GM18519 (cell line): ENCODE measurements at regions not wholly inside any gene's neighbourhood (a gene's known extent, or its start where the extent isn't known, plus 50 kb on each side); places are given as distances from the start of the nearest gene placed in this dataset.

Experiments used
- ATAC-seq: cut with Tn5 transposase; IDR thresholded peaks from one replicate; pipeline ENCODE4 v1.9.1; 2021; ENCODE audit warnings: mild to moderate bottlenecking, moderate library complexity; ENCODE audit not compliant: unreplicated experiment, low FRiP score

DNA sequence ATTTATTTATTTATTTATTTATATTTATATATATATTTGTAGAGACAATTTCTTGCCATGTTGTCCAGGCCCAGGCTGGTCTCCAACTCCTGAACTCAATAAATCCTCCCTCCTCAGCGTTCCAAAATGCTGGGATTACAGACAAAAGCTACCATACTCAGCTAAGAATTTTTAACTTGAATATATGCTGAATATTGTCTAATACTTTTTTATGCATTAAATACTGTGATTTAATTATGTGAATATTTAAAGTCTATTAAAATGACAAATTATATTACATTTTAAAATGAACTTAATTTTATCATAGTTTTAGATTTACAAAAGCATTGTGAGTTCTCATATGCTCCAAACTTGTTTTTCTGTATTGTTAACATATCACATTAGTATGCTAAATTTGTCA lies 1022.4 kb downstream of the GRIK2 start:
- no peak for ATAC-seq

DNA sequence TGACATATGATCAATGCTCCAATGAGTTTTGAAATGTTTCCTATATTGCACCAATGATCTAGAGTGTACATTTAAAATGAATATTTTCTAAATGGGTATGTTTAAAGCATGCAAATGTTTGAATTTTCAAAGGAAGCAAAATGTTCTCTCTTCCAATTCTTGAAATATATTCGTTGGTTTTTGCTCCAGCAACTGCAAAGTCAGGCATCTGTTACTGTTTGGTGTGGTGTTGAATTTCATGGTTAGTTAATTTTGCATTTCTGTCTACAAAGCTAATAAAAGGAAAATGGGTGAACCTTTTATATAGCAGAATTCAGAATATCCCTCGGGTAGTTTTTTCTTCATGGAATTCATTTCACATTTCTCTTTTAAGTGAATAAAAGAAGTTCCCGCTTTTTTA lies 1018.3 kb downstream of the GRIK2 start:
- ATAC-seq, result no peak

DNA sequence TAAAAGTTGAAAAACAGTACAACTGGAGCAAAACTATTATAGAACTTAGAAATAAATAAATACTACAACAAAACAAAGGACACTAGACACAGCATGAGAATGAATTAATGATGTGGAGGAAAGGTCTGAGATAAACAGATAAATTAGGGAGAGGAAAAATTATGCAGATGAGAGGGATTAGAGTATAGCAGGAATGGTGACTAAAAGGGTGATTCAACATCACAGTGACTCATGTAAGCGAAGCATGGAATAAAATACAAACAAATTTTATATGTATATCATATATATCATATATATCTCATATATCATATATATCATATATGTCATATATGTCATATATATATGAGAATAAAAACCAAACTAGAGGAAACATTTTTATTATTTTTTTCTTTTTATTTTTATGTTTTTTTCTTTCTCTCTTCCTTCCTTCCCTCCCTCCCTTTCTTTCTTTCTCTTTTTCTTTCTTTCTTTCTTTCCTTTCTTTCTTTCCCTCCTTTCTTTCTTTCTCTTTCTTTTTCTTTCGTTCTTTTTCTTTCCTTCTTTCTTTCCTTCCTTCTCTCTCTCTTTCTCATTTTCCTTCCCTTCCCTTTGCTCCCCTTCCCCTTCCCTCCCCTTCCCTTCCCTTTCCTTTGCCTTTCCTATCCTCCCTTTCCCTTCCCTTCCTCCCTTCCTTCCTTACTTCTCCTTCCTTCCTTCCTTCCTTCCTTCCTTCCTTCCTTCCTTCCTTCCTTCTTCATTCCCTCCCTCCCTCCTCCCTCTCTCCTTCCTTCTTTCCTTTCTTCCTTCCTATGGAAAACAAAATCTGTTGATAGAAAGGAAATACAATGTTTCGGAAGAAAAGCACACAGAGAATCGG lies 1014.6 kb downstream of the GRIK2 start:
- no peak for ATAC-seq

DNA sequence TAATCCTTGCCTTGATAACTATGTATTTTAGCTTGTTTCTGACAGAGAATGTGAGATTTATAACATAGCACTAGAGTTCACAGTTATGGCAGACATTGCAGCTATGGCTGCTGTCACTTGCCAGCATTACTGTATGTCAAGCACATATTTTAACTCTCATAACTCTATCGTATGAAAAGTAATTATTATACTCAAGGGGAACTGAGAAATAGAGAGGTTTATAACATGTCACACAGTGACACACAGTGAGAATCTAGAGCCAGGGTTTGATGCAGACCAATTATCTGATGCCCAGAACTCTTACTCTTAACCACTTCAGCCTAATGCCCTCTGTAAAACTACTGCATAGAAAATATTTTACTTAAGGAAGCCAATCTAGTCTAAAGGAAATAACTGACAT lies 1012.4 kb downstream of the GRIK2 start:
- ATAC-seq, result no peak

DNA sequence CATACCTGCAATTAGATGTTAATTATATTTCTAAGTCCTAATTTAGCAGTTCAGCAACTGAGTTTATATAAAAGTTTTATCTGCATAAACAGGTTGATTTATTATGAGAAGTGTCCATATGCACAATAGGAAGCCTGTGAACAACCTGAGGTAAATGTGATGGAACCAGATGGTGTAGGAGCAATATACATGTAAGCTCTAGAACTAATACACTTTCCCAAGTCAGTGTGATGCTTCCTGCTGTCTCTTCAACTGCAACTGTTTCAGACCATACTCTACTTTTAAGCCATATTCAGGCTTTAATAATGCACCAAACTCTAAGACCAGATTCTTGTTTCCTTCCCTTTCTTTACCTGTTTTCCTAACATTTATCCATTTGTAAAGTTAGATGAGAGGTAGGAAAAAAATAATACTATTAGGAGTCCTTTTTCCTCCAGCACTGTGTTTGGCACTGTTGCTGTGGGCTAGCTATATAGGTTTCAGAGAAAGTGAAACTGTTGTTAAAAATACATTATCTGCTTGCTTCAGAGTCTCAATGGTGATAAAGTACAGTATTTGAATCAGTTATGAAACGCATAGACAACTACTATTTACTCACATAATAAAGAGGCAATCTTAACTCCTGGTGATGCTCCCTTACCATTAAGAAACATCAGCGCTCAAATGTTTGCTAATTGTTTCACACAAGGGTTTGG lies 1009.3 kb downstream of the GRIK2 start:
- ATAC-seq, result no peak

DNA sequence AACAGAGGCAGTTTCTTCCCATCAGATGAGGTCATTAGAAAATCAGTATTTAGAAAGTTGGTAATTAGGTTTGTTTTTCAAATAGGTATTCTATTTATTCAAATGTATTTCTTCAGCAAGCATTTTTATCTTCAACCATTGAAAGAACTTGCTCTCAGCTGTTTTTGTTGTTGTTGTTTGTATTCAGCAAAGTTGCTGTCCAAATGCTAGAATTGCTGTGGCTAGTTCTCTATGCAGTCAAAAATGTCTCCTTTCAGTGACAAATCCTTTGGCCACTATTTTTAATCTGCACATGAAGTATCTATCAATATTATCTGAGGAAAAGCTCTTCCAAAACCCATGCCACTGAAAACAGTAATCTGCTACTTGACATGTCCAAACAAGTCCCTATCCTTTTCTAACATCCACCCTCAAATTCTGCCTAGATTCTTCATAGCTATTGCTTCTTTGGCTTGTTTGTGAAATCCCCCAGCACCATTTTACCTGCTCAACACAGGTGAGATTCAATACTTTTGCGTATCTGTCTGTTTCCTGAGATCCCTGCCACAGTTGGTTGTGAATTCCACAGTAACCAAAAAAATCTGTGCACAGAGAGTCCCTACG lies 1005.4 kb downstream of the GRIK2 start:
- no peak for ATAC-seq

DNA sequence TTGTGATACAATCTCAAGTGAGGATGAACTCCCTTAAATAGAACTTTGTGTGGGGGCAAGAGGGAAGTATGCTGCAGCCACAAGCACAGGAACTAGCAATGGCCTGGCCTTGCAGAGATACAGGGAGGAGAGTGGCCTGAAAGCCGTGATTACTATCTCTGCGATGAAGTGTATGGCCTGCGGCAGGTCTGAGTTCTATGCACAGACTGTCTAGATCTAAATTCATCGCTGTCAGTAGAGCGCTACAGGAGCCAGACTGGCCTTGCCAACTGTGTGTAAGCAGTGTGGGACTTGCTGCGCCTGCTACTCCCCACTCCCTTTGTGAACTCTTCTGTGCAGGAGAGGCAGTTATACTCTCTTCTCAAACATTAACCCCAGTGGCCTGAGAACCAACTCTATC lies 997.0 kb downstream of the GRIK2 start:
- no peak for ATAC-seq

DNA sequence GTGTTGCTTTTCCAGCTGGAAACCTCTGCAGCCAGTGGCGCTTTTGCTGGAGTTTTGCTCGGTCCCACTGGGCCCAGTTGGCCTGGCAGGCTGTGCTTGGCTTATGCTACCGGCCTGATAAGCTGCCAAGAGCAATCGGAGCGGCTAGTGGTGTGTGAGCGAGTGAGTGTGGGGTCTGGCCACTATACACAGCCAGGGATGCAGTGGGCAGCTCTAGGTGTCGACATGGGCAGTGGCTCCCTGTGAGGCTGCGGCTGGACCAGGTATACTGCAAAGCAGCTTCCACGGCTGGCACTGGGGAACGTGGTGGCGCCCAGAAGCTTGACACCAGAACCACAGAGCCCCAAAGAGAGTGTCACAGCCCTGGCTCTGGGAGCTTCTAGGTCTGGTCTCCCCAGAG lies 996.5 kb downstream of the GRIK2 start:
- ATAC-seq, result no peak

DNA sequence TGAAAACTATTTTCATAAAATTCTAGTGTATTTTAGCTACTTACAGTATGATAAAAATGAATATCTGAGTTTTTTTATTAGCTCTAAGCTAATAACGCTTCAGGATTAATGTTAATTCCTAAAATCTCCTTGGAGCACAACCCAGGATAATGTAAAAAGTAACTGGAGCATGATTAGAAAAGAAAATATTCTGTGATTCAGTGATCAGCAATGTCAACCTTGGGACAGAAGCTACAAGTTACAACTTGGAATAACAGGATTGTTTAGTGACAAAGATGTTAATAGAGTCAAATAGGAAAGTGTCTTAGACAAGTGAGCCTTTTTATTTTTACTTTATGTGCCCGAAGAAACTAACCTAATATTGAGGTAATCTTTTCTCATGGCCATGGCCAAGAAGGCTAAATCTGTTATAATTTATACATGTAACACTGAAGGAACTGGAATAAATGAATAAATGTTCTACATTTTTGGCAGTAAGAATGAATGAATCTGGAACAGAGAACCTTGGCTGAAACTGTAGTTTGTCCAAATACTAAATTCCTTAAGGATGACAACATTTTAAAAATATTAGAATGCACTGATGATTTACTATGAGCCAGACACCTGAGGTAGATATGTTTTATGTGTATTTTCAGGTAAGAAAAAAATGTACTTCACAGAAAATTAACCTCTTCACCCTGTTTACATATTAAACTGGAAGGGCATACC lies 994.0 kb downstream of the GRIK2 start:
- no peak for ATAC-seq

DNA sequence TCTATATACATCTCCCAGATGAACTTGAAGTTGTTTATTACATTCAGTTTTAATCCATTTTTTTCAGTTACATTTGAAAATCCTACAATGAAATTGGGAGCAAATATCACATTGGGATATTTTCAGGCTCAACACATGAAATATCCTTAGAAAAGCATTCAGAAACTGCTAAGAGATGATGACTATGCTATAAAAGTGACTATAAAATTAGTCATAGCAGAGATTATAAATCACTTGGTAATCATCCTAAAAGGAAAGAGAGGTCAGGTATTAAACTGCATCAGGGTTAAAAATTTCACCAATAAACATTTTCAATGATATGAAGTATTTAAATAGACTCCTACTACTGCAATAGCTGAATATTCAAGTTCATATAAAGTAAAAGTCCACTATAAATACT lies 987.7 kb downstream of the GRIK2 start:
- no peak for ATAC-seq

DNA sequence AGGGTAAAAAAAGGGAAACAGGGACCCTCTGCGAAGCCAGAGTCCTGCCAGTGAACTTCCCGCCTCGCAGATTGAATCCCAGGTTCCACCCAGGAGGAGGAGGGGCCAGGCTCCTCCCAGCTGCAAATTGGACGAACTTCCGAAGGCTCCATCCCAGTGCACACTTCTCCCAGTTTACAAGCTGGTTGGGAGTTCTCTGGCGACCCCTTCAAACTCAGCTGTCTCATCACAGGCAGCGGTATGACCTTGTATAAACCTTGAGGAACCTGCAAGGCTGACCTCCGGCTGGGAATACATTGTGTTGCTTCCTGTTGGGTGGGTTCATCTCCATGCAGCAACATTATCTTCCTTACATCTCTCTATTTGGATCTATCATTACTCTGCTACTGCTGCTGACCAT lies 962.7 kb downstream of the GRIK2 start:
- ATAC-seq, result no peak

DNA sequence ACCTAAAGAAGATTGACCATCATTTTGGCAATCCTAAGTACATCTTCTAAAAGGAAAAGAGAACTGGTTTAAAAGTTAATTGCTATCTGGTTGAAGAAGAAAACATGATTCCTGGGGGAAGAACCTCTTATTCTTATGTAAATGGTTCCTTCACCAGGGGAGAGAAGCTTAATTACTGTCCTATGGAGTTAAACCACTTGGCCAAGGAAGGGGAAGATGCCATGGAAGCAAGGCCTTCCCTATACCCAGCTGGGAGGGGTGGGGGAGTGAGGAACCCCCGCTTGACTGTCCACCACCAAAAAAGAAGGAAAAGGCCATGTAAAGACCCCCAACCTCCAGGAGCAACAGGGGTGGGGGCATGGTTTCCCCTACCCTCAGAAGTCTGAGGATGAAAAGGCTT lies 962.1 kb downstream of the GRIK2 start:
- ATAC-seq, result no peak

DNA sequence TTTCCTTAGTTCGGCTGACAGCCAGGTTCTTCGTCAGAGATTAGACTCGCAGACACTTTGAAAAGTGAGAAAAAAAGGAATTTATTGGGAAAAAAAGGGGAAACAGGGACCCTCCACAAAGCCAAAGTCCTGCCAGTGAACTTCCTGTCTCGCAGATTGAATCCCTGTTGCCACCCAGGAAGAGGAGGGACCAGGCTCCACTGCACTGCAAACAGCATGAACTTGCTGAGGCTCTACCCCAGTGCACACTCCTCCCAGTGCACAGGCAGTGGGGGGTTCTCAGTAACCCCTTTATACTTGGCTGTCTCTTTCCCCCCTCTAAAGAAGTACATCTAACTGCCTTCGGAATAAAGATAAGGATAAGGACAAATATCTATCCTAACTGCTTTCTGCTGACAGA lies 959.0 kb downstream of the GRIK2 start:
- ATAC-seq, result no peak

DNA sequence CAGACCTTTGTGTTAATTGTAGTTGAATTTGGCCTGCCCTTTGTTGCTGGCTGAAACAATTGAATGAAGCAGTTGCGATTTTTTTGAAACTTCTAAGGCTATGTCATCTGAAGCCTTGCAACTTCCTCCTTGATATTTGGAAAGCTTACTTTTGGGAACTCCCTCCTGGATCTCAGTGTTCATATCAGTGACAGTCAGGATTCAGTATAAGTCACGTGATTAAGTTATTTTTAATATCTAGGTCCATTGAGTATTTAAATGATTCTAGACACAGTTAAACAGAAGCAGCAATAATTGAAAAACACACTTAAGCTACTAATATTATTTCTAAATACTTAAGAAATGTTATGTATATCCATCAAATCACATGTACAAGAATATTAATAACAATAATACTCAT lies 951.3 kb downstream of the GRIK2 start:
- ATAC-seq, result no peak

DNA sequence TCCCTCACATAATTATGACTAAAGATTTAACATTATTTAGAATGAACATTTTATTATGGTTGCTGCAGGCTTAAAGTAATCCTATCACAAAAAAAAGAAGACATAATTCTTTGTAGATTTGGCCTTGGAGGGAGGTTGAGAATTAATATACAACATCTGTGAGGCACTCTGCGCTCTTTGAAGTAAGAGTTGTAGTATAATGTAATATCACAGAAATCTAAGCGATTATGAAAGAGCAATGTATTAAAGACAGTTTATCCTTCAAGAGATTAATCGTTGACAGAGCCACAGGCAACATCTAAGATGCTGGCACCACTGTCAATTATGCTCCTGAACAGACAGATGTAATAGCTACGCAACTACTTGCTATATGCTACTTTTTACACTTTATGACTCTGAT lies 946.8 kb downstream of the GRIK2 start:
- ATAC-seq, result no peak

DNA sequence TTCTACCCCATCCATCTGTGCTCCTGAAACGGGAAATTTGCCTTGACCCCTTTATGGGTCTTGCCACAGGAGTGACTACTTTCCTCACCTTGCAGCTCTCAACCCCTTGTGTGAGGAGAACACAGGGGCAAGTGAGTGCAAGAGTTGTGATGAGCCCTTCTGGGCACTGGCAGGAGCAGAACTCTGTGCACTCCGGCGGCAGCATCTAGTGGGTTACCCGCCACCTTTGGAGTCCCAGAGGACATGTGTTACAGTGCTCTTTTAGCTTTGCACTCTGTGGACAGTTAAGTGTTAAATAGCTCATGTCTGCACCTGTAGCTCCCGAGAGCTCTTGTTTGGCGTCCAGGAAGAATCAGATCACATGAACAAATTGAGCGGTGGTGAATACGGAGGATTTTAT lies 940.2 kb downstream of the GRIK2 start:
- ATAC-seq, result no peak

DNA sequence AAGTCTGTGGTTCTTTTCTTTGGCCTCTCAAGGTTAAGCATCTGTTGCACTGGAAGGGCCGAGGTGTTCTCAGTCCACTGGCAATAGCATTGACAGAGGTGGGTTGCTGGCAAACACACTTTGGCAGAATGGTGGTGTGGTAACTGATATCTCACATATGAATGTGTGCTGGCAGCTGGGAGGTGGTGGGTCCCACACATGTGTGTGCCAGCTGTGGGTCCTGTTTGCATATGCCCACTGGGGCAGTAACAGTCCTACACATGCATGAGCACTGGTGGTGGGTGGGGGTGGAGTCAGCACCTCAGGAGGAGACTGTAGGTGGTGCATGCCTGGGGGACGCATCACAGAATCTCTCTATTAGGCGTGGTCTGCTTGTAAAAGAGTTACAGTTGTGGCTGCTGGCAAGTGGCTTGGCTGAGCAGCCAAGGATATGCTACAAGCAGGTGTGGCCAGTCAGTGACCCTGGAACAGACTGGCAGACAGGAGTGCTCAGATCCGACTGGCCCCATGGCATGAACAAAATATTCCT lies 934.3 kb downstream of the GRIK2 start:
- ATAC-seq, result no peak

DNA sequence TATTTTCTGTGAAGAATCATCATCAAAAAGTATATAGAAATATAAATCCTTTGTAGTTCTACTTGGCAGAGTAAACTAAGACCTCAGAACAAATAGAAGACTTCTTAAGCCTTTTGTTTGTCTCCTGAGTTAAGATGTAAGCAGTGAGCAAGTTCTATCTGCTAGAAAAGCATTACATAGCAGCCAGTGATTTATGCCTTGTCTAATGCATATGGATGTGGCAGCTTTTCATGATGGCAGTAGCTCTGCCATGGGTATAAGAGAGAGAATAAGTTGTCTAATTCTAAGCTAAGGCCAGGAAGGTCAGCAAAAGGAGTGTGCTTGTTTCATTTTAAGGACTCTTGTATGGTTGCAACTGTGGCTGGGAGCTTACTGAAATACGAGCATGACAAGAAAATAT lies 920.2 kb downstream of the GRIK2 start:
- ATAC-seq, result no peak

DNA sequence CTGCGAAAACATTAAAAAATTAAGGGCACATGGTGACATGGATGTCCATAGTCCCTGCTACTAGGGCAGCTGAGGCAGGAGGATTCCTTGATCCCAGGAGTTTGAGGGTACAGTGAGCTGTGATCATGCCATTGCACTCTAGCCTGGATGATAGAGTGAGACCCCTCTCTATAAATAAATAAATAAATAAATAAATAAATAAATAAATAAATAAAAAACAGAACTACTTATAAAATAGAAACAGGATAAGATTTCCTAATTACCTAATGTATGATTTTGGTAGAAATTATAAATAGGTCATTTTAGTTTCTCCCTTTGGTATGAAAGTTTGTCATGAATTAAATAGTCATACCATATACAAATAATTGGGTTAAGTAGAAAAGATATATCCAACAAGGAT lies 916.2 kb downstream of the GRIK2 start:
- ATAC-seq, result no peak

DNA sequence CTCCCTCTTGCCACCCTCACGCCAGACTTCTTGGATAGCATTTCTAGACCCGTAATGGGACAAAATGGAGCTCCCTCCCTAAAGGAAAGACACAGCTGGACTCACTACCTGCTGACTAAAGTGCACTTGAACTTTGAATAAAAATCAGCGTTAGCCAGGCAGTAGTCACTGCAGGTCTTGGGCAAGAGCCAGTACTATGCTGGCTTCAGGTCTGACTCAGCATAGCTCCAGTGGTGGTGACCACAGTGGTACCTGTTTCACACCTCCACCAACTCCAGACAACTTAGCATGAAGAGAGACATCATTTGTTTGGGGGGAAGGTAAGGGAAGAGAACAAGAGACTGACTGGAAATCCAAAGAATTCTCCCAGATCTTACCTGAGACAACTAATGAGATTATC lies 906.8 kb downstream of the GRIK2 start:
- ATAC-seq, result no peak

DNA sequence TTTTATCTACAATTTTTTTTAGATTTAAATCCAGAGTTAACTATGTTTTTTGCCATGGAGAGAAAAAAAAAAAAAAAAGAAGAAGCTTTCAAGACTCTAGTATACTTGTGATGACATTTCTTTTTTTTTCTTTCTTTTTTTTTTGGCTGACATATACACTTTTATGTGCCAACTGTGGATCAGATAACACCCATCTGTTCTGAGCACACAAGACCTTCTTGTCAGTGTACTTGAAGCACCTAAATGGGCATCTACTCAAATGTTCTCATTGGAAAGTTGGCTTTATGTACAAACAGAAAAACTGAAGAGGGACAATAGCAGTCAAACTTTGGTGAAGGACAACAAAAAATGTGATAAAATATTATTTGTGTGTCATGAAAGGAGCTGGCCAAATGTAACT lies 904.5 kb downstream of the GRIK2 start:
- ATAC-seq, result no peak
